OCI-LY7 (cell line): ENCODE measurements at regions not wholly inside any gene's neighbourhood (a gene's known extent, or its start where the extent isn't known, plus 50 kb on each side); places are given as distances from the start of the nearest gene placed in this dataset.

ENCODE experiments used
- BruUV-seq: library from RNA; stranded (reverse); fragments of 400-500 nt; replicated peaks from 2 replicates; lab custom pipeline; 2021; lab: Mats Ljungman, UMichigan
- CTCF ChIA-PET: fragments of 300-600 bp; sonication (Branson Sonifier 250); formaldehyde crosslinking; loops from one replicate; lab custom pipeline; 2022; ENCODE audit warnings: antibody characterized with exemption; ENCODE audit not compliant: unreplicated experiment; lab: Charles Lee
- POLR2A ChIA-PET: fragments of 300-600 bp; sonication (Branson Sonifier 250); formaldehyde crosslinking; loops from one replicate; lab custom pipeline; 2022; ENCODE audit warnings: antibody characterized with exemption; lab: Charles Lee
- DNase-seq: peaks from one replicate; pipeline ENCODE4 v3.0.0-alpha.2; 2015; ENCODE audit warnings: low spot score
- H2AFZ ChIP-seq: fragments of 200-600 bp; sonication (generic), shearing (Covaris generic); 2 replicates; pipeline ENCODE4 v1.6.1; 2014; ENCODE audit warnings: mild to moderate bottlenecking, antibody characterized with exemption, low read length, moderate library complexity
- H3K27ac ChIP-seq: fragments of 200-600 bp; sonication (generic); 2 replicates; pipeline ENCODE4 v1.5.1; 2014; ENCODE audit warnings: mixed run types, low read depth, mild to moderate bottlenecking, moderate library complexity, low read length, inconsistent platforms; ENCODE audit not compliant: poor library complexity, severe bottlenecking
- H3K36me3 ChIP-seq: fragments of 200-600 bp; sonication (generic); 2 replicates; pipeline ENCODE4 v1.6.1; 2014; ENCODE audit warnings: mild to moderate bottlenecking, antibody characterized with exemption, low read length, moderate library complexity, mixed read lengths; ENCODE audit not compliant: insufficient read depth
- H3K4me1 ChIP-seq: fragments of 200-600 bp; sonication (generic); 2 replicates; pipeline ENCODE4 v1.5.1; 2014; ENCODE audit warnings: mild to moderate bottlenecking, low read length; ENCODE audit not compliant: insufficient read depth, poor library complexity, severe bottlenecking
- H3K4me2 ChIP-seq: fragments of 200-600 bp; sonication (generic); 2 replicates; pipeline ENCODE4 v1.6.1; 2014; ENCODE audit warnings: mild to moderate bottlenecking, low read length
- H3K4me3 ChIP-seq: fragments of 200-600 bp; sonication (generic); 2 replicates; pipeline ENCODE4 v1.5.1; 2014; ENCODE audit warnings: mild to moderate bottlenecking, low read depth, low read length; ENCODE audit not compliant: poor library complexity, severe bottlenecking
- H3K79me2 ChIP-seq: fragments of 200-600 bp; sonication (generic); 2 replicates; pipeline ENCODE4 v1.6.1; 2016; ENCODE audit warnings: low read depth, mild to moderate bottlenecking, low read length, moderate library complexity, mixed read lengths; ENCODE audit not compliant: insufficient read depth
- H3K9me2 ChIP-seq: fragments of 200-600 bp; sonication (generic); 2 replicates; pipeline ENCODE4 v1.6.1; 2016; ENCODE audit warnings: mild to moderate bottlenecking, low read length, mixed read lengths; ENCODE audit not compliant: insufficient read depth
- H3K9me3 ChIP-seq: fragments of 200-600 bp; sonication (generic); 2 replicates; pipeline ENCODE4 v1.6.1; 2014; ENCODE audit warnings: mild to moderate bottlenecking, mixed run types, low read length, mixed read lengths
- H4K20me1 ChIP-seq: fragments of 200-600 bp; sonication (generic); 2 replicates; pipeline ENCODE4 v1.6.1; 2014; ENCODE audit warnings: mild to moderate bottlenecking, antibody characterized with exemption, low read length, moderate library complexity, mixed read lengths; ENCODE audit not compliant: insufficient read depth
- CTCF ChIP-seq: fragments of 200-600 bp; sonication (generic); conservative IDR thresholded peaks from 2 replicates; pipeline ENCODE4 v1.5.1; 2014; ENCODE audit warnings: mild to moderate bottlenecking, antibody characterized with exemption, low read length, moderate library complexity, mixed read lengths
- EZH2phosphoT487 ChIP-seq: fragments of 200-600 bp; sonication (generic); IDR thresholded peaks from 2 replicates; pipeline ENCODE4 v1.6.1; 2018; ENCODE audit warnings: low read depth, borderline replicate concordance, mild to moderate bottlenecking, mixed run types, antibody characterized with exemption, low read length, moderate library complexity, mixed read lengths
- intact Hi-C: fragments of 100-400 bp; cut with micrococcal nuclease; formaldehyde crosslinking; loops from one replicate; pipeline ENCODE4 v1.10.0; 2022; ENCODE audit not compliant: unreplicated experiment

- no peaks in the 10 kb centered on the region for H4K20me1 ChIP-seq
- intact Hi-C loops = no loop called here
- H3K79me2 ChIP-seq = no peaks in the 10 kb centered on the region
- H3K36me3 ChIP-seq = no peaks in the 10 kb centered on the region
- no peak overlapping the region for H3K4me2 ChIP-seq
- TF ChIP-seq EZH2phosphoT487 (no peak), CTCF (no peak)
- BruUV-seq = no TSS peak
- H3K4me3 ChIP-seq = no peak overlapping the region
- no peaks in the 10 kb centered on the region for H3K4me1 ChIP-seq
- H3K27ac ChIP-seq = no peak overlapping the region
- H3K9me3 ChIP-seq = no peaks in the 10 kb centered on the region
- ChIA-PET CTCF (no interaction called here), POLR2A (interaction anchor here (0.6 kb wide), 1 partner anchor 43 kb away, joined by 3 read pairs; no protein-coding TSS in a partner anchor)
- H3K9me2 ChIP-seq = no peaks in the 10 kb centered on the region
- DNase-seq = no peak
- H2AFZ ChIP-seq = no peak overlapping the region
Observed at GRCh38 chr2:66003931-66004330, 431.0 kb upstream of the MEIS1 start.

DNA sequence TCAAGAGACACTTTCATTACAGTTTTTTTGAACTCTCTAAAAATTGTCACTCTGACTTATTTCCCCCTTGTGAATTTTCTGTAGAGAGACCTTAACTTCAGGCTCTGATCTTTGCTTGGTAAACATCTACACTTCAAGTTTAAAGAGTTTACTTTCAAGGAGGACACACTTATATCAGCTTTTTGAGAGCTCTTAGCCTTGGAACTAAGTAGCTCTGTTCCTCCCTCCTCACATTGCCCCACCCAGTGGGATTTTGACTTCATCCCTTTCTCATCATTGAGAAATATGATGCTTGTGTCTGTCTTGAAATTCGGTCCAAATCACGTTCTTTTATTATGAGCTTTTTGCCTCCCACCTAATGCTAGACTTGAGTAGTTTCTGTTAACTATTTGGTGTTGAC, 433.4 kb upstream of the MEIS1 start:
- ChIA-PET CTCF (no interaction called here), POLR2A (no interaction called here)
- no peak overlapping the region for H3K4me2 ChIP-seq
- no peaks in the 10 kb centered on the region for H3K36me3 ChIP-seq
- DNase-seq = no peak
- no peaks in the 10 kb centered on the region for H3K9me2 ChIP-seq
- H3K4me3 ChIP-seq = no peak overlapping the region
- H2AFZ ChIP-seq = no peak overlapping the region
- BruUV-seq = no TSS peak
- H3K4me1 ChIP-seq = no peaks in the 10 kb centered on the region
- intact Hi-C loops = no loop called here
- H3K27ac ChIP-seq = no peak overlapping the region
- no peaks in the 10 kb centered on the region for H3K79me2 ChIP-seq
- no peaks in the 10 kb centered on the region for H3K9me3 ChIP-seq
- TF ChIP-seq EZH2phosphoT487 (no peak), CTCF (no peak)
- no peaks in the 10 kb centered on the region for H4K20me1 ChIP-seq

DNA sequence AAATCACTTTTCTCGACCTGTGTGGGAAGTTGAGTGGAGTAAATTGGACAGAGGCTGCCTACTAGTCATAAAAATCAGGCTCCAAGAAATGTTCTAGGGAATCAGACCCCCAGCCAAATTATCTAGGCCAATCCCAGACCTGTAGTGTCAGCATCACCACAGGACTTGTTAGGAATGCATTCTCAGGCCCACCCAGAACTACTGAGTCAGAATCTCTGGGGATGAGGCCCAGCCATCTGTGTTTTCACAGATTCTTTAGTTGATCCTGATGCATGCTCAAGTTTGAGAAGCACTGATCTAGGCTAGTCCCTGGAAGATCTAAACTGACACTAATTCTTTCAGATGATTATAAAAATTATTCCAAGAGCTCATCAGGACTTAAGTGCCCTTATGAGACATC, 434.0 kb upstream of the MEIS1 start:
- ChIA-PET CTCF (no interaction called here), POLR2A (no interaction called here)
- Histone ChIP-seq H3K9me3 (no peaks in the 10 kb centered on the region), H3K79me2 (no peaks in the 10 kb centered on the region), H3K4me2 (no peak overlapping the region), H3K9me2 (no peaks in the 10 kb centered on the region), H3K4me1 (no peaks in the 10 kb centered on the region), H2AFZ (no peak overlapping the region), H3K27ac (no peak overlapping the region), H3K36me3 (no peaks in the 10 kb centered on the region), H4K20me1 (no peaks in the 10 kb centered on the region), H3K4me3 (no peak overlapping the region)
- intact Hi-C loops = no loop called here
- TF ChIP-seq EZH2phosphoT487 (no peak), CTCF (no peak)
- no TSS peak for BruUV-seq
- DNase-seq = no peak
